Activated B cell treated with CpG ODN at 0.5 μM for 24 hours (primary cell): ENCODE measurements at regions not wholly inside any gene's neighbourhood (a gene's known extent, or its start where the extent isn't known, plus 50 kb on each side); places are given as distances from the start of the nearest gene placed in this dataset.

Experiments
- ATAC-seq: fragments of 200-7000 bp; cut with Tn5 transposase; one replicate; pipeline ENCODE4 v1.10.0; 2021; ENCODE audit warnings: low read depth, mild to moderate bottlenecking, moderate library complexity
- CTCF ChIA-PET: fragments of 350-600 bp; sonication (Branson Sonifier 250); formaldehyde crosslinking; loops from one replicate; lab custom pipeline; 2021; ENCODE audit warnings: antibody characterized with exemption; lab: Charles Lee
- POLR2A ChIA-PET: fragments of 350-600 bp; sonication (Branson Sonifier 250); formaldehyde crosslinking; loops from one replicate; lab custom pipeline; 2021; ENCODE audit warnings: antibody characterized with exemption; lab: Charles Lee
- DNase-seq: peaks from one replicate; pipeline ENCODE4 v3.0.0; 2022
- H3K27ac Mint-ChIP-seq: one replicate; pipeline ENCODE4 v1.8.0; 2020; ENCODE audit warnings: mixed read lengths
- H3K27me3 Mint-ChIP-seq: one replicate; pipeline ENCODE4 v1.8.0; 2021; ENCODE audit warnings: mixed read lengths
- H3K36me3 Mint-ChIP-seq: one replicate; pipeline ENCODE4 v1.8.0; 2021; ENCODE audit warnings: low read depth, mixed read lengths
- H3K4me1 Mint-ChIP-seq: one replicate; pipeline ENCODE4 v1.8.0; 2021; ENCODE audit warnings: mixed read lengths
- H3K4me3 Mint-ChIP-seq: one replicate; pipeline ENCODE4 v1.8.0; 2020; ENCODE audit warnings: mild to moderate bottlenecking, mixed read lengths
- H3K9me3 Mint-ChIP-seq: one replicate; pipeline ENCODE4 v1.8.0; 2020; ENCODE audit warnings: mixed read lengths
- intact Hi-C: fragments of 100-400 bp; cut with micrococcal nuclease; formaldehyde crosslinking; loops from one replicate; pipeline ENCODE4 v1.15.1; 2024
- TF ChIP-seq, protein P1 (sequence below): fragments of 200-600 bp; IDR thresholded peaks from one replicate; pipeline ENCODE4 v1.8.0; 2022; ENCODE audit warnings: antibody characterized with exemption, mild to moderate bottlenecking

DNA sequence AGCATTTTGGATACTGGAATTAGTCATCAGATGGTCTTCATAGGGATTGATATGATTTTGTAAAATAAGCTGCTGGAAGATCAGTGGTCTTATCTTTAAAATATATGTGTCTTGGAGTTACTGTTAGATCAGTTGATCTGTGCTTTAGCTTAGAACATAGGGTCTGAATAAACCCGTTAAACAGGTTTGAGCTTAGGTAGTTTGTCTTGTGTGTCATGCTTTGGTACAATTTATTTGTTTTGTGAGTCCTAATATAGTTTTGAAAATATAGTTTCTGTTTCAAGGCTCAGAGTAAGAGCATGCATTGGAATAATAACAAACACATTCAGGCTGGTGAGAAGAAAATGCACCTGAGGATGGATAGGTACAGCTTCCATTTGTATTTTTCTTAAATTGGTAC lies 505.0 kb downstream of the SLC16A7 start:
- no peaks in the 10 kb centered on the region for H3K4me1 Mint-ChIP-seq
- no peak overlapping the region for H3K27ac Mint-ChIP-seq
- intact Hi-C loops, result no loop called here
- POLR2A ChIA-PET, result no interaction called here
- TF ChIP-seq, protein P1, sequence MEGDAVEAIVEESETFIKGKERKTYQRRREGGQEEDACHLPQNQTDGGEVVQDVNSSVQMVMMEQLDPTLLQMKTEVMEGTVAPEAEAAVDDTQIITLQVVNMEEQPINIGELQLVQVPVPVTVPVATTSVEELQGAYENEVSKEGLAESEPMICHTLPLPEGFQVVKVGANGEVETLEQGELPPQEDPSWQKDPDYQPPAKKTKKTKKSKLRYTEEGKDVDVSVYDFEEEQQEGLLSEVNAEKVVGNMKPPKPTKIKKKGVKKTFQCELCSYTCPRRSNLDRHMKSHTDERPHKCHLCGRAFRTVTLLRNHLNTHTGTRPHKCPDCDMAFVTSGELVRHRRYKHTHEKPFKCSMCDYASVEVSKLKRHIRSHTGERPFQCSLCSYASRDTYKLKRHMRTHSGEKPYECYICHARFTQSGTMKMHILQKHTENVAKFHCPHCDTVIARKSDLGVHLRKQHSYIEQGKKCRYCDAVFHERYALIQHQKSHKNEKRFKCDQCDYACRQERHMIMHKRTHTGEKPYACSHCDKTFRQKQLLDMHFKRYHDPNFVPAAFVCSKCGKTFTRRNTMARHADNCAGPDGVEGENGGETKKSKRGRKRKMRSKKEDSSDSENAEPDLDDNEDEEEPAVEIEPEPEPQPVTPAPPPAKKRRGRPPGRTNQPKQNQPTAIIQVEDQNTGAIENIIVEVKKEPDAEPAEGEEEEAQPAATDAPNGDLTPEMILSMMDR, result no peak
- no peaks in the 10 kb centered on the region for H3K36me3 Mint-ChIP-seq
- no peak for ATAC-seq
- no peak for DNase-seq
- H3K27me3 Mint-ChIP-seq, result no peaks in the 10 kb centered on the region
- CTCF ChIA-PET, result no interaction called here
- peaks cover 5% of the 10 kb centered on the region for H3K9me3 Mint-ChIP-seq
- H3K4me3 Mint-ChIP-seq, result no peak overlapping the region

DNA sequence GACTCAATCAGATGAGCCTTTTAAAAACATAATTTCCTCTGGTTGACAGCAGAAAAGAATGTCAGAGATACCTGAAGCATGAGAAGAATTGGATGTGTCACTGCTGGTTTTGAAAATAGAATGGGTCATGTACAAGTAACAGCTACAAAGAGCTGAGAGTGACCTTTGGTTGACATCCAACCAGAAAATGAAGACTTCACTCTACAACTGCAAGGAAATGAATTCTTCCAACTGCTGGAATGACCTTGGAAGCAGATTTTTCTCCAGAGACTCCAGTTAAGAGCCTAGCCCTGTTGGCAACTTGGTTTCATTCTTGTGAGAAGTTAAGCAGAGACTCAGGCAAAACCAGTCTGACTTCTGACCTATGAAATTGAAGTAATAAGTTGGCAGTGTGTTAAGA lies 505.9 kb downstream of the SLC16A7 start:
- ChIA-PET POLR2A (no interaction called here), CTCF (no interaction called here)
- intact Hi-C loops, result no loop called here
- TF ChIP-seq, protein P1, result no peak
- Mint-ChIP-seq H3K27ac (no peak overlapping the region), H3K9me3 (peaks cover 5% of the 10 kb centered on the region), H3K4me3 (no peak overlapping the region), H3K4me1 (no peaks in the 10 kb centered on the region), H3K36me3 (no peaks in the 10 kb centered on the region), H3K27me3 (no peaks in the 10 kb centered on the region)
- DNase-seq (no peak), ATAC-seq (no peak)

- TF ChIP-seq, protein P1, result no peak
- CTCF ChIA-PET, result no interaction called here
- no peak overlapping the region for H3K4me3 Mint-ChIP-seq
- no peaks in the 10 kb centered on the region for H3K9me3 Mint-ChIP-seq
- intact Hi-C loops, result no loop called here
- H3K27ac Mint-ChIP-seq, result no peak overlapping the region
- ATAC-seq (no peak), DNase-seq (no peak)
- no peaks in the 10 kb centered on the region for H3K36me3 Mint-ChIP-seq
- no peaks in the 10 kb centered on the region for H3K4me1 Mint-ChIP-seq
- POLR2A ChIA-PET, result no interaction called here
- H3K27me3 Mint-ChIP-seq, result no peaks in the 10 kb centered on the region
These were observed 510.4 kb downstream of the SLC16A7 start for GRCh38 chr12:60106214-60106613.

- DNase-seq (no peak), ATAC-seq (no peak)
- ChIA-PET POLR2A (no interaction called here), CTCF (no interaction called here)
- H3K9me3 Mint-ChIP-seq, result no peaks in the 10 kb centered on the region
- intact Hi-C loops, result no loop called here
- H3K4me1 Mint-ChIP-seq, result no peaks in the 10 kb centered on the region
- H3K27ac Mint-ChIP-seq, result no peak overlapping the region
- H3K36me3 Mint-ChIP-seq, result no peaks in the 10 kb centered on the region
- H3K4me3 Mint-ChIP-seq, result no peak overlapping the region
- no peaks in the 10 kb centered on the region for H3K27me3 Mint-ChIP-seq
- TF ChIP-seq, protein P1, result no peak
These were observed 512.2 kb downstream of the SLC16A7 start for GRCh38 chr12:60107992-60108391.

- CTCF ChIA-PET, result no interaction called here
- no peak overlapping the region for H3K4me3 Mint-ChIP-seq
- DNase-seq, result no peak
- H3K9me3 Mint-ChIP-seq, result peaks cover 4% of the 10 kb centered on the region
- H3K4me1 Mint-ChIP-seq, result no peaks in the 10 kb centered on the region
- no peaks in the 10 kb centered on the region for H3K27me3 Mint-ChIP-seq
- no peak for ATAC-seq
- no peaks in the 10 kb centered on the region for H3K36me3 Mint-ChIP-seq
- TF ChIP-seq, protein P1, result no peak
- no peak overlapping the region for H3K27ac Mint-ChIP-seq
- intact Hi-C loops, result no loop called here
- POLR2A ChIA-PET, result no interaction called here
These were observed 516.2 kb downstream of the SLC16A7 start for GRCh38 chr12:60112063-60112462.
